Upper lobe of left lung (tissue), 4 donors: ENCODE measurements at regions not wholly inside any gene's neighbourhood (a gene's known extent, or its start where the extent isn't known, plus 50 kb on each side); places are given as distances from the start of the nearest gene placed in this dataset.

Source experiments
- POLR2AphosphoS5 ChIP-seq, 2 donors: sonication (generic); formaldehyde crosslinking; IDR thresholded peaks; one replicate each; pipeline ENCODE4 v1.5.1; 2017; ENCODE audit warnings: antibody characterized with exemption in 2 of 2
- TF ChIP-seq, protein P1 (sequence below), 6 experiments: fragments of 450-650 bp in 4 of 6; fragments of 200-600 bp in 2 of 6; sonication (generic) in 2 of 6; IDR thresholded peaks; one replicate each; pipeline ENCODE4 v1.5.1; 2016 to 2019; ENCODE audit warnings: antibody characterized with exemption in 6 of 6

DNA sequence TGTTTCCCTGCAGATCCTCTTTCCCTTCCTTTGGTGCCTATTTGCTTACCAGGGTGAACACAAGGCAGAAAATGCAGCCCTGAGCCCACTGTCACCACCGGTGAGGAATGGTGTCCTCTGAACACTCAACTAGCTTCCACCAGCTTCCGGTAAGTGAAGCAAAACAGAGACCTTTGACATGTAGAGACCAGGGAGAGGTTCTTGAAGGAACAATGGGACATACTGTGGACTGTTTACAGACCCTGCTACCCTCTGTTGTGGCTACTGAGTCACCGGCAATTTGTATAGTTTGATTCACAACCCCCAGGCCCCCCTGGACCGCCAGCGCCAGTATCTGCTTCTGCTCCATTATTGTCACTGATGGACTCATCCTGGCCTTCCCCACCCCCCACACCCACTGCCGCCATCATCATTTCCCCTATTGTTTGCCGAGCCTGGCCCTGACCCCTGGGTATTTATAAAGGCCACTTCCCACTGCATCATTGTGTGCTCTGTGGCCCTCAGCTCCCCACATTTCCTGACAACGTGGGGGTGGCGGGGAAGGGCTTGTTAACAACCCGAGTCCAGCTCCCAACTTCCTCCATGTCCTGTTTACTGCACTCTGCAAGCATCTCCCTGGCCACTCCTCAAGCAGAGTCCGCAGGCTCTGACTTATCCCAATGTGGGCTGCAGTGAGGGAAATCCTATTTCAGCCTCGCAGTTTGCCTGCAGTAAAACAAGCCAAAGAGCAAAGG lies 252.9 kb downstream of the ETS1 start:
- TF ChIP-seq, protein P1, sequence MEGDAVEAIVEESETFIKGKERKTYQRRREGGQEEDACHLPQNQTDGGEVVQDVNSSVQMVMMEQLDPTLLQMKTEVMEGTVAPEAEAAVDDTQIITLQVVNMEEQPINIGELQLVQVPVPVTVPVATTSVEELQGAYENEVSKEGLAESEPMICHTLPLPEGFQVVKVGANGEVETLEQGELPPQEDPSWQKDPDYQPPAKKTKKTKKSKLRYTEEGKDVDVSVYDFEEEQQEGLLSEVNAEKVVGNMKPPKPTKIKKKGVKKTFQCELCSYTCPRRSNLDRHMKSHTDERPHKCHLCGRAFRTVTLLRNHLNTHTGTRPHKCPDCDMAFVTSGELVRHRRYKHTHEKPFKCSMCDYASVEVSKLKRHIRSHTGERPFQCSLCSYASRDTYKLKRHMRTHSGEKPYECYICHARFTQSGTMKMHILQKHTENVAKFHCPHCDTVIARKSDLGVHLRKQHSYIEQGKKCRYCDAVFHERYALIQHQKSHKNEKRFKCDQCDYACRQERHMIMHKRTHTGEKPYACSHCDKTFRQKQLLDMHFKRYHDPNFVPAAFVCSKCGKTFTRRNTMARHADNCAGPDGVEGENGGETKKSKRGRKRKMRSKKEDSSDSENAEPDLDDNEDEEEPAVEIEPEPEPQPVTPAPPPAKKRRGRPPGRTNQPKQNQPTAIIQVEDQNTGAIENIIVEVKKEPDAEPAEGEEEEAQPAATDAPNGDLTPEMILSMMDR (IDR thresholded peaks at IDR 0.05) = no peak
- peak; percentile 91 for TF ChIP-seq POLR2AphosphoS5 (IDR thresholded peaks at IDR 0.05)
